HG03520 (cell line): ENCODE measurements at regions not wholly inside any gene's neighbourhood (a gene's known extent, or its start where the extent isn't known, plus 50 kb on each side); places are given as distances from the start of the nearest gene placed in this dataset.
A peak's percentile ranks its signal among the peaks of the same experiment; 100 is the strongest.

Experiments used
- ATAC-seq: cut with Tn5 transposase; IDR thresholded peaks from one replicate; pipeline ENCODE4 v1.9.1; 2021; ENCODE audit warnings: mild to moderate bottlenecking, moderate library complexity; ENCODE audit not compliant: unreplicated experiment

- no peak for ATAC-seq
Measured at GRCh38 chr10:44845361-44846175, 65.6 kb upstream of the TMEM72 start.

- no peak for ATAC-seq
Measured at GRCh38 chr10:44847110-44847509, 64.0 kb upstream of the TMEM72 start.

GRCh38 chr10:44848211-44848610 lies 62.9 kb upstream of the TMEM72 start:
- no peak for ATAC-seq

GRCh38 chr10:44849936-44850335 lies 61.2 kb upstream of the TMEM72 start:
- no peak for ATAC-seq

- no peak for ATAC-seq
Measured at GRCh38 chr10:44850356-44850934, 60.7 kb upstream of the TMEM72 start.

GRCh38 chr10:44851413-44851812 lies 59.7 kb upstream of the TMEM72 start:
- ATAC-seq: no peak

- ATAC-seq: no peak
Measured at GRCh38 chr10:44851881-44852280, 59.3 kb upstream of the TMEM72 start.

- ATAC-seq: no peak
Measured at GRCh38 chr10:44853148-44853734, 57.9 kb upstream of the TMEM72 start.

- ATAC-seq: no peak
Measured at GRCh38 chr10:44853796-44854195, 57.3 kb upstream of the TMEM72 start.

- no peak for ATAC-seq
Measured at GRCh38 chr10:44854693-44855350, 56.3 kb upstream of the TMEM72 start.

GRCh38 chr10:44856696-44857095 lies 54.4 kb upstream of the TMEM72 start:
- no peak for ATAC-seq

GRCh38 chr10:44857363-44858016 lies 53.6 kb upstream of the TMEM72 start:
- ATAC-seq: peak; percentile 63

GRCh38 chr10:44858017-44858371 lies 53.1 kb upstream of the TMEM72 start:
- no peak for ATAC-seq

- no peak for ATAC-seq
Measured at GRCh38 chr10:44858988-44859387, 52.1 kb upstream of the TMEM72 start.

GRCh38 chr10:44859546-44860285 lies 51.4 kb upstream of the TMEM72 start:
- ATAC-seq: no peak

GRCh38 chr10:44860811-44861736 lies 50.1 kb upstream of the TMEM72 start:
- no peak for ATAC-seq
